ENCODE measurements at regions not wholly inside any gene's neighbourhood (a gene's known extent, or its start where the extent isn't known, plus 50 kb on each side); places are given as distances from the start of the nearest gene placed in this dataset.

DNA sequence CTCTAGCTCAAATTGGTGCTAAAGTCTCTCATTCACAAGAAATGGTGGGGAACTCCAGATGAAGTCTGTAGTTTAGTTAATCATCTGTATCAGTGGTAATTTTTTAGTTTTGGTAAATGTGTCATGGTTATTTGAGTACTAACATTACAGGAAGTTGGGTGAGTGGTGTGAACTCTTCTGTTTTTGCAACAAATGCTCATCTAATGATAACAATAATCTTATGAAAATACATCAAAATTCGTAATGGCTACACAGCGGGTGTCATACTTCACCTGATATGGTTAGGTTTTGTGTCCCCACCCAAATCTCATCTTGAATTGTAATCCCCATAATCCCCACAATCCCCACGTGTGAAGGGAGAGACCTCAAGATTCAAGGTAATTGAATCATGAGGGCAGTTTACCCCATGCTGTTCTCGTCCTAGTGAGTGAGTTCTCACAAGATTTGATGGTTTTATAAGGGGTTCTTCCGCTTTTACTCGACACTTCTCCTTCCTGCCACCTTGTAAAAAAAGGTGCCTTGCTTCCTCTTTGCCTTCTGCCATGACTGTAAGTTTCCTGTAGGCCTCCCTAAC lies 209.3 kb upstream of the FOXN3 start:
- FAIRE-seq: no peak

DNA sequence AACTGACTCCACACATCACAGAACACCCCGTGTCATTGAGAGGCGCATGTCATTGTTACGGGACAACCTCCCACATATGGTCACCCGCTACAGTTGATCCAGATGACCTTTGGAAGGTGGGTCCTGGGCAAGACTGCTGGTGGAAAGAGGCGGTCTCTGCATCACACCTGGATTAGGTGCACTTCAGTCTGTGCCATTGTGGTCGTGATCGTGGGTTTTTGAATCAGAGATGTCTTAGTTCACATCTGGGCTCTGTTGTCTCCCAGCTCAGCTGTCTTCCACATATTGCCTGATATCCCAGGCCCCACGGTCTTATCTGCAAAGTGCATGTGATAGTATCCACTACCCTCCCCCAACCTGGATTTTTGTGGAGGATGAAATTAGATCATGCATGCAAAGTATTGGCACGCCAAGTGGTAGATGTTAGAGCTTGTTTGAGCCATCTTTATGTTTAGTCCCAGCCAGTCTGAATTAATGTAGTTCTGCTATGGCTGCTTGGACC lies 208.7 kb upstream of the FOXN3 start:
- FAIRE-seq: no peak

DNA sequence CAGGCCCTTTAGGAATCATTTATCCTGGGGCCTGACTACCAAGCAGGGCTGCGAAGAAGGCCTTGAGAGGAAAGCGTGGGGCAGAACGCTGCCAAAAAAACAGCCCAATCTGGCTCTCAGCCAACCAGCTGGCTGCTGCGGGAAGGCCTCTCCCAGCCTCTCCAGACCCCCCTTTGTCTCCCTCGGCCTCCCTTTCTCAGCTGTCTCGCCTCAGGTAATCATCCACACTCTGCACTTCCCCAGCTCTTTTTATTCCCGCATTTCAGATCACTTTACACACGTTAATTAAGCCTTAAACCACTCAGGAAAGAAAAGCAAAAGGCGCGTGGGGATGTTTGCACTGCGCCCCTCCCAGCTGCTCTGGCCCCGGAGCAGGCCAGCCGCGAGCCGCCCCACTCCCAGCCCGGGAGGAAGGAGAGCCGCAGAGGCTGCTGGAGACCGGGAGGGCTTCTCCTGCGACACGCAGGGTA lies 208.2 kb upstream of the FOXN3 start:
- FAIRE-seq: no peak

DNA sequence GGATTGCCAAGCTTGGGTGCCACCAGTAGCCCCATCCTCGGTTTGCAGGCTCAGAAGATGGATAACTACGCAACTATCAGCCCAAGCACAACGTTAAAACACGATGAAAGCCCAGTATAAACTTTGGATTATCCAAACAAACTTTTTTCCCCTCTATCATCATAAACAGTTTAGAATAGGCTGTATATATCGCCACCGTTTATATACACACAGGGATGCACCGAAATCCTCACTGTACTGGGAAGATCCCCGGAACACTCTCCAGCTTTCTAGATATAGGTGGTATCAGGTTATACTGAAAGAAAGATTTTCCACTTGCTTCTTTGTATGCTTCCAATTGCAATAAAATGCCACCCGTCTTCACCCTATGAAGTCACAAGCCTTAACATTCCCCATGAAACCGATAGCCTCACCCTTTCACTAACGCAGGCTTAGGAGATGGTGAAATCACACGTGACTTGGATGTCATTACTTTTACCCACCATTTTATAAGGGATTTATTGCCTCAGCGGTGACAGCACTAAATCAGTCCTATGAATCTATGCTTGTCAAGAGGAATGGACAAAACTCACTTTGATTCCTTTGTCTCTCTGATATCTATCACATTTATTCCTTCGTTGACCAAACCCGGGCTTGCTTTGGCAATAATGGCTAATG lies 207.6 kb upstream of the FOXN3 start:
- FAIRE-seq: no peak

DNA sequence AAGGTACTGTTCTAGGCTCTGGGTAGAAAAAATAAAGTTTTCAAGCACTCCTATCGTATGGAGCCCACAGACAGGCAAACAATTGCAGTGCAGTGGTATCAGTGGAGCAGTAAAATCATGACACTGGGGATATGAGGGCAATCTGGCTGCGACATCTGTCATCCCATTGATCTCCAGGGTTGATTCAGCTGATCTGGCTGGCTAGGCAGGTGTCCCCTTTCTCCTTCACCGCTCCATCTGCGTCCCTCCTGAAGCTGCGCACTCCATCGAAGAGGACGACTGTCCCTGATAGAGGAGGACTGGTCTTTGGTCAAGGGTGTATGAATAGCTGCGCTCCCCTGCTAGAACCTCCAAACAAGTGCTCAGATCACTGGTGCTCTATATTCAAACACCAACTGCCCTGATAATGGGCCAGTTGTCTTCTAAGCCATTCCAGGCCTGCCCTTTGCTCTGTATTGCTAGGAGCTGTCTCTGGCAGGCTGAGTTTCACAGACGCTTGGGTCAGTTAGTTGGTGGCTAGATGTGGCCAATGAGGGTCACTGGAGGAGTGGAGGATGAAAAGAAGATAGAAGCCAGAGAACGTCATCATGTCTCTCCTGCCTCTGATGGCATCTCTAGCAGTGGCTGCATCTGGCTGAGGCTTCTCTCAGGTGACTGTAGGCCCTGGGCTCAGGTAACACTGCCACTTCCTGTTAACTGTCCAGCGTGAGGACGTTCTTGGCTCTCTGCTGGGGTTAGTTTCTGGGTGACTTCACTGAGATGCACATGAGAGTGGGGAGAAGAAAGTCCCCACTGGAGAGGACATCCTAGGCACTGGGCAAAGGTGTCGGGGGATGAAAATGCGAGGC lies 205.0 kb upstream of the FOXN3 start:
- FAIRE-seq: no peak

DNA sequence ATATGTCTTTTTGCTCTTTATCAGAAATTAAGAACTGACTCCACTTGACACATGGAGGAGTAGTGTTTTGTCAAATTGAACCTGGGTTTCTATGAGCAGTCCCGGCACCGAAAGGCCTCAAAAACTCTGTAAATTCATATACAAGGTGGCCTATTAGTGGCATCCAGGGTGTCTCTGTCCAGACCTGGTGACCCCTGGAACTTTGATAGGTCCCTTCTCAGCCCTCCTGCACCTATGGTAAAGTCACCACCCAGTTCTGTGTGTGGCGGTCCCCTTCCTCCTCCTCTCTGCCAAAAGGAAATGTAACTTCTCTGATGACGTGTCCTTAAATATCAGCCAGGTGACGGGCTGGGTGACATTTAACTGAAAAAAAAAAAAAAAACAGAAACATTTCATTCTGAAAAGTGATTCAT lies 204.0 kb upstream of the FOXN3 start:
- no peak for FAIRE-seq

DNA sequence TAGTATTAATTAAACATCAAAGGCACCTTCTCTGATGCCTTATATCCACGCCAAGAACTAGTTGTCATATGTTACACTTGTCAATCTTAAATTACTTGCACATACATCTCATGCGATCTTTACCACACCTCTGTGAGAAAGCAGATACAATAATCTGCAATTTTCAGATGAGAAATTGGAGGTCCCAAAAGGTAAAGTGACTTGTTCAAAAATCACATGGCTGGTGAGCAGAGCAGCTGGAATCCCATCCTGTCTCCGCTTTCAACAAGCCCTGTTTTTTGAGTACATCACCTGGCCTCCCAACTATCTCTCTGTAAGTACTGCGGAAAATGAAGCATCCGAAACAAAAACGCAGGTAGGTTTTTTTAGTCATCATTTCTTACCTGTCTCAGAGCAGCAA lies 203.4 kb upstream of the FOXN3 start:
- FAIRE-seq: no peak

DNA sequence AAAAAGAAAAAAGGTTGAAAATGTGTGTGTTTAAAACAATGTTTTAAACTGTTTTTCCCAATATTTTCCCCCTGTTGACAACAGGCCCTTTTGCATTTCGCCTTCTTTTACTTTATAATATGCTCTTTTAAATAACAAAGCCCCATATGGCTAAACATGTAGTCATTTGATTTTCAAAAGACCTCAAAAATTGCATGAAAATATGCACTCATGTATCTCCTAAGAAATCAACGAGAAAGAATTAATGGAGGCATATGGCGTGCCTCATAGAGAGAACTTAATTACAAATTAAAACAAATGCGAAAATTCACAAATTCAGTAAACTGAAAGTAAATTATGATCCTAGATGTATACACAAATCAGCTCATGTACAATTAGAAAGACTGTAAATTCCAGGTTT lies 202.6 kb upstream of the FOXN3 start:
- FAIRE-seq: no peak

DNA sequence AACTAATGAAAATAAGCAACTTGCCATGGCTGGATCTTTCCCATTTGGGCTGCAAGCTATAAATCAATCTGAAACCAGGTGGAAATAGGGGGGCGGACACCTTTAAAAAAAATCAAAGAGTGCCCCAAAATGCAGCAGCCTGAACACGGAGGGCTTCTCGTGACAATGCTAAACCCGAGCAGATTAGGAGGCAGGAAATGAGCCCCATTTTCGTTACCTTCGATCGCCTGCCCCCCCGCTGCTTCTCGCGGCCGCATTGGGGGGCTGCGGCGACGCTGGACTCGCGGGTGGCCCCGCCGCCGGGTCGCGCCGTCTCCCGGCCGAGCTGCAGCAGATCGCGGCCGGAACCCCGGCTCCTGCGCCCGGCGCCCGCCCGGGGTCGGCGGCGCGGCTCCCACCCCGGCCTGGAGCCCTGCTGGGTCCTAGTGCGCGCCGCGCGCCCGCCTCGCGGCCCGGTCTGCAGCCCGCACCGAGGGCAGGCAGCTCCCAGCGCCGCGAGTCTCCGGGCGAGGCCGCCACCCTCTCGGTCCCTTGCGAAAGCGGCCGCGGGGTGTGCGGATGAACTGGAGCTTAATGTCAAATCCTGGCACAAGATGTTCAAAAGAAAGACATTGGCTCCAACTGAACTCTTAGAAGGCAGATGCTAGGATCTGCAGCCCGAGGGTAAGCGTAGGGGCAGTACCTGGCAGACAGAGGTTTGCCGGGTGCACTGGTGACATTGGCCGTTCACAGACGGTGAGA lies 201.9 kb upstream of the FOXN3 start:
- no peak for FAIRE-seq

DNA sequence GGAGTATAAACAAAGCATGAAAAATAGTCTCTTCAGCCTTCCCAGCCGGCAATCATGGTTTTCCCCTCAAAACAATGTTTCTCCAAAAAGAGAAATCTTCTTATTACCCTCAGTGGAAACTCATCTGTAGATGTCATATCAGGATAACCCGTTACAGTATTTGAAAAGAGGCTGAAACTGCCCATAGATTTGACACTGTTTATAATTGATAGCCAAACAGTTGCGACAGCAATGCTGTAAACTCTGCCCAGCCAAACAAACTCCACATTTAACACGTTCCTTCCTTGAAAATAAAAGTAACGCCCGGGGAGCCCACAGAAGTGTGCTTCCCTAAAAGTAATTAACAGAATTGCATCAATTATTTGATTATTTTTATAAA lies 201.3 kb upstream of the FOXN3 start:
- FAIRE-seq: no peak

DNA sequence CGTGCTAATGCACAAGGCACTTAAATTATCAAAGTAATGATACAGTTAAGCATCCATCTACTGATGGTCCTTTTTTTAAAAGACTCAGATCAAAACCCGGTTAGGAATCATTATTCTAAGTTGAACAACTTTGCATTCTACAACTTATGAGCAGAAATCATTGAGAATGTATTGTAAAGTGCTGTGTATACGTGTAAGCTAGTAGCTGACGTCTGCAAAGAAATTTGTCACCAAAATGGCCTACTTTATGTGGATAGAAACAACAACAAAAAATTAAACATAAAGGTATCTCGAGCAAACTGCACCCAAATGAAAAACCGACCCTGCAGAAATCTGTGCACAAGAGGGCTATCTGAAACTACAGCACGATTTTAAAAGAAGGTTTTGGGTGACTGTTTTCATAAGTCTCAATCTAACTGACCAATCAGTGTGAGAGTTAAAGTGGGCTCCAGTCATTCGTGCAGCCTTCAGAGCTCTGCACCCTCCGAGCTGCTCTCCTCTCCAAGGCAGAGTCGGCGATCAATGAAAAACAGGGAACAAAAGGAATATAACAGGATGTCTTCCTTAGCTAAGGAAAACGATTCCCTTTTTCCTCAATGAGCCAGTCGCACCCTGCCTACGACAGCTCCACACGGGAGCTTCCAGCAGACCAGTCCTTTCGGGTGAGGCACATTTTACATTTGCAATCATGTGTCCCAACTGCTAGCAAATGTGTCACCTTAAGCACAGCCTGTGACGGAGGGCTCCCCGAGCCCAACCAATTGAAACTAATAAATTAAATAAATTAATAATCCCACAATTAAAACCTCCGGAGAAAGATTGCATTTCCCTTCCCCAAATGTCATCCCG lies 200.7 kb upstream of the FOXN3 start:
- FAIRE-seq: no peak

DNA sequence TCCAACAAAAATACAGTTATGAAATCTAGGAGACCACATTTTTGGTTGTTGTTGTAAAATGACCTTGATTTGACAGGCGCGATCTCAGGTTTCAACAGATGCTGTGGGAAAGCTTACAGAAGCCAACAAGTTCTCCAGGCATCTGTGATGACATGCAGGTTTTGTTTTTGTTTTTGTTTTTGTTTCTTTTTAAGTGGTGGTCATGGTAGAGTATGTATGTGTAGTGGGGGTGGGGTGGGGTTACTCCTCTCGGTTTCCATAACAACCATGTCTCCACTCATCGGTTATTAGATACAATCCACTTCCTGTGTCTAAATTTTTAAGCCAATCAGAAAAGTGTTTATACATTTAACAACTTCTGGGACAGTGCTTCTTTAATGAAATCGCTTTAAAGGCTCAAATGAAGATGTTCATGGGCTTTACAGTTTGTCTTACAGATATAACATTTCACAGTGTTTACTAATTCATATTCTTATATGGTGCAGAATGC lies 199.9 kb upstream of the FOXN3 start:
- FAIRE-seq: no peak

DNA sequence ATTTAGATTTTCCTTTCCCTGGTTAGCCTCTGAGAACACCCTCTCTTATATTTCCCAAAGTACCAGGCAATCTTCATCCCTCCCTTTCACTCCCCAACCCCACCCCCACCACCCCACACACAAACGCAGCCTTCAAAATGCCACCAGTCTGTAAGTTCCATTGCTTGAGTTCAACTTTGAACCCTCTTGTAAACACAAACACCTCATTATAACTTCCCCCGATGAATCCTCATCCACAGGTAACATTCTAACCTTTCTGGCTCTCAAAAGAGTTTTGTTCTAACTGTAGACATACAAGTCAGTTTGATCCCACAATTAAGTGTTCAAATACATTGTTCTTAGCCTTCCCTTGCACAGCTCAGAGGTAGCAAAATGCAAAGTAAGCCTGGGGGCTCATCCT lies 199.4 kb upstream of the FOXN3 start:
- no peak for FAIRE-seq

DNA sequence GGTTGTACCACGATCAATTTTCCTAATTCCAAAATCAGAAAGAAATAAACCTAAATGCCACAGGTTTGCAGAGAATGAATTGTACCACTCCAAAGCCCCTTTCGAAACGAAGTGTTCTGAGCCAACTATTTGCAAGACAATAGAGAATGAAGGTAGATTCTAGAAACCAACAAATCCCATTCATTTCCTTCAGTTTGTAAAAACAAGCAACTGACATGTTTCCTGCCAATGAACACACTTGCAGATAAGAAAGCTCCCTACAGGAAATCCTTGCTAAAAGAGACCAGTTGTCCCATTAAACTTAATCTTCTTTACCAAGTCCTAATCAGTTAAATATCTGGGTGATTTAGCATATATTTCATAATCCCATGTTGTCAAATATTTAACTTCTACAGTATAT lies 198.4 kb upstream of the FOXN3 start:
- no peak for FAIRE-seq

DNA sequence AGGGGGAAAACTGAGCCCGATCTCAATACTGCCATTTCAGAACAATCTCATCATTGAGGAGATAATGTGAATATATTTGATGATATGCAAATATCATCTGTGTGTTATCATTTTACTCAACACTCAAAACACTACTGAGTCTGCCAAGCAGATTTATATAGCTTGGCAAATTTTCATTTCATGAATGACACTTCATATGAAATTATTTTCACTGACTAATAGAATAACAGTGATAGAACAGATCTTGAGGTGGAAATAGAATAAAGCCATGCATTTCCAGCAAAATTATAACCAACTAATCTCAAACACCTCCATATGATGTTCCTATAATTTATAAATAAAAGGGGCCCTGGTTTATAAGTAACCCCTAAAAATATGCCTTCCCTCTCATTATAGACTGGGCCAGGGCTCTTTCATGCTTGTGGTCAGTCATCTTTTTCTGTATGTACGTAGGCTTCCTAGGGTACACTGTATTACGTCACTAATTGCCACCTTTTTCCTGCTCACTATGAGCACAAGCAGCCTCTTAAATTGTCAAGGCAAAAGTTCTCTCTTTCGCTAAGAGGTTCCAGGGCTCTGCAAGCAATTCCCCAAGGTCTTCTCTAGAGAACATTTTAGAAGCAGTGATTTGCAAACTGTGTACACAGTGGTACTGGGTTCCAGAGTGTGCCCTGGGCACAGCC lies 197.1 kb upstream of the FOXN3 start:
- FAIRE-seq: no peak

DNA sequence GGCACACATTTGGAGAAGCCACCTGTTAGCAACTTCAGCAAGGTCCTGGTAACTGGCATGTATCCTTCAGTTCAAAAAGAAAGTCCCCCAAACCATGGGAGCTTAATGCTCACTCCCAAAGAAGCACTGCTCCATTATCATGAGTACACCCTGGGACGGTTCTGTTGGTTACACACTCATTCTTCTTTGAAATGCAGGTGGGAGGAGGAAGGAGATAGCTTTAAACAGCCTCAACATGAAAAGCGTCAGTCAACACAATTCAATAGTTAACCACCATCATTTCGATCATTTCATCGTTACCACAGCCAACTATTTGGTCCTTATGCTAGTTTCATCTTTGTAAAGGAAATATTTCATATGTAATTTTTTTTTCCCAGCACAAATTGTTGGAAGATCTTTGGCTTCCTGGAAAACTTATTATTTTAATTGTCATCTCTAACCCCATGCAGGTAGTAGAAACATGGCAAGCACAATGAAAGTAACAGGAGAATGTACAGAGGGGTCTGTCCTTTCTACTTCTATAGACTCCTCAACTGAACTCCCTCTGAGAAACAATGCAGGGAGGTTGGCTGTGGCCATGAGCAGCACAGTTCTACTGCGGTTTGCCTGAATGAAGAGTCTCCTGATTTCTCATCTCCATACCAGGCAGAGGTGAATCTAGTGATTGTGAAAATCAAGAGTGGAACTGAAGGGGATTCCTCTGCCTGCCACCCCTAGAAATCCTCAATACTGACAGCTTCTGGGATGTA lies 196.4 kb upstream of the FOXN3 start:
- no peak for FAIRE-seq

DNA sequence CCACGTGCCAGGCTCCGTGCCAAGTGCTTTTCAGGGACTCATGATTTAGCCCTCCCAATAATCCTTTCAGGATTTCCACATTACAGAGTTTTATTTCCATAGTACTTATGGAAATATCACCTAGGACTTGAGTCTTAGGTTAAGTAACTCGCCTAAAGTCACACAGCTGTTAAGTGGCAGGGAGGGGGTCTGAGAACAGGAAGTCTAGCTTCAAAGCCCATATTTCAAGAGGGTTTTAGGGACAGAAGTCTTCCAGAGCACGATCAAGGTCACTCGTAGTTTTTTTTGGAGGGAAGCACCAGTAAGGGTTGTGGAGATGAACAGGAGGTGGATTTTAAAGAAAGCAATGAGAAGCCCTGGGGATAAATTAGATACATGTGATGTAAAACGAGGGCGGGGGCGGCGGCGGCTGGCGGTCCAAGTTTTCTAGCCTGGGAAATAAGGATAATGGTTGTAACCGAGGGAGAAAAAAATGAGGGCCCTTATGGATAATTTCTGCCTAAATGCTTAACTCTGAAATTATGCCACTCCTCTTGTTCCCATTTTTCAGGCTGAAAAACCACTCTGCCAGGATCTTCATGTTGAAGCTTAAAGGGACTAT lies 192.6 kb upstream of the FOXN3 start:
- FAIRE-seq: no peak

DNA sequence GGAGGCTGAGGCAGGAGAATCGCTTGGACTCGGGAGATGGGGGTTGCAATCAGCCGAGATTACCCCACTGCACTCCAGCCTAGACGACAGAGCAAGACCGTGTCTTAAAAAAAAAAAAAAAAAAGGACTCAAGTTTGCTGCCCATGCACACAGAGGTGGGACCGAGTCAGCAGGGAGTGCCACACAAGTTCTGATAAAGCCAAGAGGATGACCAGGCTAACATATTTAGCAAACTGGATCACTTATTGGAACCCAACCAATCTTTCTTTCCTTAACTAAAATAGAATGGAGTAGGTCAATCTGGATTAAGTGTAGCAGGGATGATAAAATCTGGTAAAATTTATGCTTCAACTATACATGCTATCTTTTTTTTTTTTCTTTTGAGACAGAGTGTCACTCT lies 190.4 kb upstream of the FOXN3 start:
- no peak for FAIRE-seq

DNA sequence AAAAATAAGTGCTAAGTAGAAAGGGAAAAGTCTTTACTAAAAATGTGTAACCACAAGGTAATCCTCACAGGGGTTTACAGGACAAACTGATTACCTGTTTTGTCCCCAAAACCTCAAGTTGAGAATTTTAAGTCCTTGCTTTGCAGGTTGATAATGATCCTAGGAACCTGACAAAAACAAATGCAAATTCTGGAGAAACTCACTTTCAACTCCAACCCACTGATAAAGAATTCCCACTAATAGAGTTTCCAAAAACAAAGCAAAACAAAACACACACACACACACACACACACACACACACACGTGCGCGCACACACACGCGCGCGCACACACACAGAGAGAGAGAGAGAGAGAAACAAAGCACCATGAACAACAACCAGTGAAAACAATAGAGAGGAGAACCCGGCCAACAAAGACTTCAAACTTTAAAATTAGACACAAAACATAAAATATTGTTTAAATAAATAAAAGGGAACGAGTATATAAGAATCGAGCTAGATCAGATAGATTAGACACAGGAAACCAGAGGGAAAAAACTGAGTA lies 187.0 kb upstream of the FOXN3 start:
- FAIRE-seq: no peak
